Cardiac septum (tissue), 1 donor: ENCODE measurements at regions not wholly inside any gene's neighbourhood (a gene's known extent, or its start where the extent isn't known, plus 50 kb on each side); places are given as distances from the start of the nearest gene placed in this dataset.

Source experiments
- DNase-seq: peaks from one replicate; pipeline ENCODE4 v3.0.0-alpha.2; 2020; ENCODE audit warnings: low spot score
- intact Hi-C: fragments of 100-400 bp; cut with DNase I; formaldehyde crosslinking; loops from one replicate; pipeline ENCODE4 v1.14.0; 2022
- donor health status: DM: no; HTN: no; CAD: no.

DNA sequence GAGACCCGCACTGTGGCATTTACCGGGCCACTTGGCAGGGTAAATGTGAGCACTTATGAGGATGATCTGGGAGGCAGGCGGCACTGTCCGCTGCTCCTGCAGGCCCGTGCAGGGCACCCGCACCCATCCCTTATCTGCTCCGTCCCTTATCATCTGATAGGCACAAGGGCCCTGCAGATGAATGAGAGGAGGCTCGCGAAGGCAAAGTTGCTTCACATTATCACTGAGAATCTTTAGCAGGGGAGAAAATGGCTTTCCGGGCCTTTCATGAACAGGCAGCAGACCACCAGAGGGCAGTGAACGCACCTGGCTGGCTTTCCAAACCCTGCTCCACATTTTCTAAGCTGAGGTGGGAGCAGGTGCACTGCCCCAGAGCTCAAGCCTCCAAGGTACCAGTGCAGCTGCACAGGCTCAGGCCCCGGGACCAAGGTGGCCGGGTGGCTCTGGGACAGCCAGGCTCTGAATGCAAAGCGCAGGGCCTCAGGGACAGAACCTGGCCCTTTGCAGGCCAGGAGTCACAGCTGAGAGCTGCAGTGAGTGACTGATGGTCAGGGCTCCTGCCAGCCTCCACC is 165.6 kb downstream of the SHANK2 start:
- DNase-seq, result no peak
- intact Hi-C loops, result no loop called here

DNA sequence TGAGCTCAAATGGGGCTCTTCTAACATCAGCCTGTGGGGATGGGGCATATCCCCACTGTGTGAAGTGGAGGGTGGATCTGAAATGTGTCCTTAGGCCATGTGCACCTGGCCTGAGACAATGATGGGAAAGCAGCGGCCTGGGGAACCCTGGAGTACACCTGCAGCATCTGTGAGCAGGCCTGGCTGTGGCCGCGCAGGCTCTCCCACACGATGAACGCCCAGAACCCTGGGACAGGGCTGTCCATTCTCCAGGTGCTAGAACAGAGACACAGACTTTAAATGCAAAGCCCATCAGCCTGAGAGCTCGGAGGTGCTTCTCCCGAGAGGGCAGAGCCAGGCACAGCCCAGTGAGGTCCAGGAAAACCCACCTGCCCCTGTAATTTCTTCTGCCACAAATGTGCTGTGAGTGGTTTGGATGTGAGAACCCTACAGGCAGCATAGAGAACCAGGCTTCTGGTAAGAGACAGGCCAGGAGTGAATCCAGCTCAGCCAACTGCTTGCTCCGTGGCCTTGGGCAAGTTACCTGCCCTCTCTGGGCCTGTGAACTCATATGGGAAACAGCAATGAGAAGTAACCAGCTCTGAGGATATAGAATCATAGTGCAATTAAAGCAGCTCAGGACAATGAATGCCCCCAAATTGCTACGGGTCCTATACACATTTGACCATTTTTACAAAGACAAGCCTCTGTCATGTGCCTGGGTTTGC is 167.9 kb downstream of the SHANK2 start:
- intact Hi-C loops, result no loop called here
- no peak for DNase-seq

DNA sequence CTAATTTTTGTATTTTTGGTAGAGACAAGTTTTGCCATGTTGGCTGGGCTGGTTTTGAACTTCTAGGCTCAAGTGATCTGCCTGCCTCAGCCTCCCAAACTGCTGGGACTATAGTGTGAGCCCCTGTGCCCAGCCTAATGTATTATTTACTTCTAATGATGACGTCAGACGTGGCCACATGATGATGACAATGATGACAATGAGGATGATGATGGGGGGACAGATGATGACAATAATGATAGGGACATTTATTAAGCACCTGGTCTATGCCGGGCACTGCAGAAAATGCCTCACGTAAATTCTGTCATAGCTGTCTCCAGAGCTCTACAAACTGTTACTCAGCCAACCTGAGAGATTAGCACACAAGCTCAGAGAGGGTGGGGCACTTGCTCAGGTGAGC is 169.3 kb downstream of the SHANK2 start:
- intact Hi-C loops, result no loop called here
- DNase-seq, result no peak

DNA sequence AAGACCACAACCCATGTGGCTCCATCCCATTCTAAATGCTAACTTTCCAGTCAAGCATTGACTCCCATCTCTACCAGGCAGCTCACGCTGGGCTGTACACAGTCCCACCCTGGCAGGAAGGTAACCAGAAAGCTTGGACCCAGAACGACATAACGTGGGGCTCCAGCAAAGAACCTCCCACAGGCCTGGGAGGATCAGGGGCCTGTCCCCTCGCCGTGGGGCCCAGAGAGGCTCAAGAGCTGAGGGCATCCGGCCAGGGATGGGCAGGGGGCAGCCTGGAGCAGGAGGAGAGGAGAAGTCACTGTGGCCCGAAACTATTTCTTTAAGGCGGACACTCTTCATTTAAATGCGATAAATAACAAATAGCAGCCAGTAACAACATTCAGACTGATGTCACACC is 169.9 kb downstream of the SHANK2 start:
- intact Hi-C loops, result no loop called here
- DNase-seq, result no peak

DNA sequence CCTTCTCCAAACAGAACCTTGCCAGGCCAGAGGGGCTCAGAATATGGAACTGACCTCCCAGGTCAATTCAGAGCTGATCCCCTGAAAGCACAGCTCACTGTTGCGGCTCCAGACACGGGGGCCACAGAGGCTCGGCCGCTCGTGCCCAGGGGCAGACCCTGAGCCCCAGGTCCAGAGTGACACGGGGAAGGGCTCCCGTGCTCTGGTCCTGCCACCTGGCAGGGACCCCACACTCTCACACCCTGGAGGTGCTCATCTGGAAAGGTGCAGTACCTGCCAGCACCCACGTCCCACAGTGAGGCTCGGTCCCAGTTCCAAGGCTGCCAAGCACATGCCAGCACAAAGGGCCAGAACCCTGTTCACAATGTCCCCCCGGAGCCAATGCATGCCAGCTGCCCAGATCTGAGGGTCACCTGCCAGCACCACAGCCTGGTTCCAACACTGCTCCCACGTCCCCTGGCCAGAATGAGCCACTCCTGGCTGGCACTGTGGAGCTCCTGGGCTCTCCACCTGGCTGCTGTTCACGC is 170.6 kb downstream of the SHANK2 start:
- intact Hi-C loops, result no loop called here
- DNase-seq, result no peak

DNA sequence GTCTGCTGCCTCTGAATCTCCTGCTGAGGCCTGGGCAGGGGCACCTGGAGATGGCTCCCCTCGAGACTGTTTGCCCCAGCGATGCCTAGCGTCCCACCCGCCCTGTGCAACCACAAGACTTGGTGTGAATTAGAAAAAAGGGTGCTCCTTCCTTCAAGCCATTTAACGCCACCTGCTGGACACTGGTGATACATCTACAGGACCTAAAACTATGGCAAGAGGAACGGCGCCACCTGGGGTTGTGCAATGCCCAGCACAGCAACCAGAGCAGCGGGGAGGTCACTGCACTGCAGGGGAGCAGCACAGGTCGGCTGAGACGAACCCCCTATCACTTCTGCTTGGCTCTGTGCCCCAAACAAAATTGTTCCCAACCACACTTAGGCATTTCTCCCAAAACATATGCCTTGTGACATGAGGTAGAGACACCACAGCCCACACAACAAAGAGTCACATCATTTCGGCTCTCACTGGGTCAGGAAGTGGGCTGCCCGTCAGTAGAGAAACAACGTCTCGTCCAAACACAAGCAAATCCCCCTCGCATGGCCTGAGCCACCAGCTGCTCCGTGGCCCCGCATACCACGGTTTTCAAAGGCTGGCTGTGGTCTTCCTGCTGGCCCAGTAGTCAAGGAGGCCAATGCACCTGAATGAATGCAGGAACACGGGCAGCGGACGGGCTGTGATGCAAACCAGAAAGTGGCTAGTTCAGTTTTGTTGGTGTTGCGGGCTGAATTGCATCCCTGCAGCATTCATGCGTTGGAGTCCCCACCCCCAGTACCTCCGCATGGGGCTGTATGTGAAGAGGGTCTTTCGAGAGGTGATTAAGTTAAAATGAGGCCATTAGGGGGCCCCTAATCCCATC is 171.9 kb downstream of the SHANK2 start:
- DNase-seq, result no peak
- intact Hi-C loops, result no loop called here

DNA sequence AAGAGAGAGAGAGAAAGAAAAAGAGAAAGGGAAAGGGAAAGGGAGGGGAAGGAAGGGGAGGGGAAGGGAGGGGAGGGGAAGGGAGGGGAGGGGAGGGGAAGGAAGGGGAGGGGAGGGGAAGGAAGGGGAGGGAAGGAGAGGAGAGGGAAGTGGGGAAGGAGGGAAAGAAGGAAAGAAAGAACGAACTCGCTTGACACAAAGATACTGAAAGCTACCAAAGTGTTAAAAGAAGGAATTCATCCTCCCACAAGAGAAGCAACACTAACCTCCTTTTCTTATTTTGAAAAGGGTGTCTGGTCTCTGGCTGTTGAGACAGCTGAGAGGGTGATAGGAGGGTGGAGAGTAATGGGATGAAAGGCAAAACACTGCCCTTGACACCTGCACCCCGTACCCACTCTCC is 172.6 kb downstream of the SHANK2 start:
- DNase-seq, result no peak
- intact Hi-C loops, result no loop called here

DNA sequence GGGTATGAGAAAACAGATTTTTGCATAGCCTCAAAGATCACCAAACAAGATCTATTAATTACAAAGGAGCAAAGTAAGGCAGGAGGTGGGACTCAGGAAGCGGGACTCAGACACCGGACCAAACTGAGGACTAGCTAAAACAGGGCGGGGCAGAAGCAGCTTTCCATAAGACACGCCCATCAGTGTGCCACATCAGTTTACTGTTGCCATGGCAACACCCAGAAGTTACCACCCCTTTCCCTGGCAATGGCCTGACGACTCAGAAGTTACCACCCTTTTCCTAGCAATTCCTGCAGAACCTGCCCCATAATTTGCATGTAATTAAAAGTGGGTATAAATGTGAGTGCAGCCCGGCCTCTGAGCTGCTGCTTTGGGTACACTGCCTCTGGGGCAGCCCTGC is 173.9 kb downstream of the SHANK2 start:
- no peak for DNase-seq
- intact Hi-C loops, result no loop called here

DNA sequence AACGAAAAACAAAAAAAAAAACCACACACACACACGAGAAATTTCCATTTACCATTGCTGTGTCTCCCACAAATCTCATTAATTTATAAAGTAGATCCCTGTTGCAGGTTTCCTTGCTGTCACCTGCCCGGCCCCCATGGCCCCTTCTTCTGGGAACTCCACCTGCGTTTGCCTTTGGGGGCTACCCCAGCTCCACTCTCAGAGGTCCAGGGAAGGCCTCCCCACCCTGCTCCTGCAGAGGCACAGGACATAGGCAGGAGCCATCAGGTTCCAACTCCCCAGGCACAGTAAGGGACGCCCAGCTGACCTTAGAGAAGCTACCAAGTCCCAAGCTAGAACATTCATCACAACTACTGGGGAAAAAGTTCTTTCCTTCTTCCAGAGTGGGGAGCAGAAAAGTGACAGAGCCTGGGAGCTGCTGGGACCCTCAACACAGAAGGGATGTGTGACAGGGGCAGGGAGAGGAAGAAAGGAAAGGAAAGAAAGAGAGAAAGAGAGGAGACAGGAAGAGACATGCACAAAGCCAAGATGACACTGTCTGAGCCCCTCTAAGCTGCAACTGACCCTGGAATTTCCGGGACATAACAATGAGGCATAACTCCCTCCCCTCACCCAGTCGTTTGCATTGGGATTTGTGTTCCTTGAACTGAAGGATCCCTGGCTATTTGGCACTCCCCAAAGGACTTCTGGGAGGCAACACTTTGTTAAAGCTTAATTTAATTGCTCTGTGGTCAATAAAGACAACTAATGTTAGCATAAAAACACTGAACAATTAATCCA is 175.7 kb downstream of the SHANK2 start:
- intact Hi-C loops, result no loop called here
- DNase-seq, result no peak

DNA sequence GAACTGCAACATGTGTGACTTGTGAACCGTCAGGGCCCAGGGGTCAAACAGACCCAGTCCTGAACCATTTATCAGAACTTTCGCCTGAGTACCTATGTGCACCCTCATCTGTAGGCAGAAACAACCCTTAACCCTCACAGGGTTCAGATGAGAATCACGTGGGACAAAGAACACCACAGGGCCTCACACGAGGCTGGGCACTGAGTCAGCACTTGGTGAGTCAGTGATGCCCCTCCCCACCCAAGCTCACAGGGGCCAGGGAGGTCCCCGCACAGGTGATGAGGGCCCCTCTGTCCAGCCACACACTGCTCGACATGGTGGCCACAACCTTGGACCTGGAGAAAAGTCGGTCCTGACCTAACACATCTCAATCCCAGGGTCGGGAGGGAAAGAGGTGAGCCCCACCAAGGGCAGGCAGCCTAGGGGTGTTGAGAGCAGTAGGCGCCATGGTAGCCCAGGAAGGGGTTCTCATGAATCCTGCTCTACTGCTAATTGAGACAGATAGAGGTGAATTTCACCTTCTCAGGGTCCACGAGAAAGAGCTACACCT is 176.4 kb downstream of the SHANK2 start:
- no peak for DNase-seq
- intact Hi-C loops, result no loop called here

DNA sequence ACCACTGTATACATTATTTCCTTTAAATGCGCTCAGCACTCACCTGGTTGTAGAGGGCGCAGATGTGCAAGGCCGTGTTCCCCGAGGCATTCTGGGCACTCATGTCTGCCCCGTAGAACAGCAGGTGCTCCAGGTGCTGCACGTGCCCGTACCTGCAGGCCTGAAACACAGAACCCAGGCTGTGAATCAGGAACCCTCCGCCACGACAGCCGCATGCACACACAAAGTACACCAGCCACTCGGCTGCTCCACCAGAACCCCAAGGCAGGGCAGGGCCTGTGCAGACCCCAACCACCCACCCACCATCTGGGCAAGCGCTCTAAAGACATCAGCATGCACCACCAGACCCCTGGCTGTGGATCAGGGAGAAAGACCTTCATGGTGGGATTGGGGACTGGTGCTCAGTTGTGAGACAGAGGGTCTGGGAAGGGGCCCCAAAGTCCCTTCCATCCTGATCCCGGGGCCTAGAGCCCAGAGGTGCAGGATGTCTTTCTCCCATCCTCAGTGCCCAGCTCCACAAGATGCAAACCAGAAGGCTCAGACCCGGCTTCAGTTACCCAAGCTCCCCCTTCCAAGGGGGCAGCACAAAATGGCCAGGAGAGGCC is 177.2 kb downstream of the SHANK2 start:
- intact Hi-C loops, result no loop called here
- DNase-seq, result no peak

DNA sequence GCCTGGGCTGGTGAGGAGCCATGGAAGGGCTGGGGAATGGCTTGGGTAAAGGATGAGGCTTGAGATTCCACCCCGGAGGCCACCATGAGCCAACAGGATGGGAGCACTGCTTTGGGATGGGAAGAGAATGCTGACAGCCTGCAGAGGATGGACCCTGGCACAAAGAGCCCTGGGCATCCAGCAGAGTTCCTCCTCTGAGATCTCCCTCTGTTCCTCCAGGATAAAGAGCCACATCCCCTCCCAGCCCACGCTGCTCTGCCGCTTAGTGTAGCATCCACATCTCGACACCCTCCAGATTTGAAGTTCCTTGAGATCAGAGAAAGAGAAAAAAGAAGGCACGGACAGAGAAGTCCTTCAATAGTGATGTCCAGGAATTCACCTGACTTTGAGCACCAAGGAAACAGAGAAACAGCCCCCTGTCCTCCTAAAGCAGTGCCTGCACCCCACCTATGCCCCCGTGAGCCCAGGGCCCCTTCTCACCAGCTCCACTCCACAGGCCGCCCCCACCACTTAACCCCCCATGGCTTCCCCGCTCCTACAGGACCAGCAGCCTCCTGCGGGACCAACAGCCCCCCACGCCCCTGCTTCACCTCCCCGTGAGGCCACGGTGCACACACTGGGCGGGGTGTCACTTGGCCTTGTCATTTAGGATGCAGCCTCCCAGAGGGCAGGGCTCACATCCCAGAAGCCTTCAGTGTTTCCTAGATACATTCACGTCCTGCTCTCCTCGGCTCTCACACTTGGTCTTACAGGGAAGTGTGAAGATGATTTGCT is 180.5 kb downstream of the SHANK2 start:
- intact Hi-C loops, result no loop called here
- DNase-seq, result no peak

DNA sequence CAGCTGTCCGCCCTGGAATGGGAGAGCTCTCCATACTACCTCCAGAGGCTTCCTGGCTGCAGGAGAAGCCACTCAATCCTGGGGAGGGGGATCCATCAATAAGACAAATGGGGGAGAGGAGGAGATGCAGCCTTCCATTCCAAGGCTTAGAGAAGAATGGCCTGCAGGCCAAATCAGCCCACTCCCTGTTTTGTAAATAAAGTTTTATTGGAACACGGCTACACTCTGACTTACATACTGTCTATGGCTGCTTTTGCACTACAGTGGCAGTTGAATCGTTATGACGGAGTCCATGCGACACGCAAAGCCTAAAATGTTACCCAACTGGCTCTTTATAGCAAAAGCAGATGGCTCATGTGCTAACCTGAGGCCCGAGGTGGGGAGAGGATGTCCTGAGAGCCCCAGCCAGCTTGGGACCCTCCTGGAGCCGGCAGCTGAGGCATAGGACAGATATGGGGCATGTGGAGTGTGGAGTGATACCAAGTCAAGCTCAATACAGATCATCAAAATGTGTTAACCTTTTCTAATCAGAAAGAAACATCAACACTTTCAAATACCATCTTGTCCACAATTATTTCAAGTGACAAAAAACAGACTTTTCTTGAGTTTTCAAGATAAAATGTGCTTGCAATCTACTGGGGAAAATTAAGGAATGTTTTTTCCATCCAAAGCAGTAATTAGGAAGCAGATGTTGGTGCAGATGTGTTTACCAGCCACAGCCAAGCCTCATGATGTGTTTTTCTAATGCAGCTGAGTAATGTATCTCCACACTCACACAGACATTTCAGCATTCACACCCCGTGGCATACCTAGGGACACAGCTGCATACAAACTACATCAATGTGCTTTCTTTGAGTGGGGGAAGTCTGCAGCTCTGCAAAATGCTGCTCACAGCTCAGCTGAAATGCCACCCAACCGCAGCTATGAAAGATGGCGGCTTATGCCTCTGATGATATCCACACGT is 181.6 kb downstream of the SHANK2 start:
- no peak for DNase-seq
- intact Hi-C loops, result no loop called here

DNA sequence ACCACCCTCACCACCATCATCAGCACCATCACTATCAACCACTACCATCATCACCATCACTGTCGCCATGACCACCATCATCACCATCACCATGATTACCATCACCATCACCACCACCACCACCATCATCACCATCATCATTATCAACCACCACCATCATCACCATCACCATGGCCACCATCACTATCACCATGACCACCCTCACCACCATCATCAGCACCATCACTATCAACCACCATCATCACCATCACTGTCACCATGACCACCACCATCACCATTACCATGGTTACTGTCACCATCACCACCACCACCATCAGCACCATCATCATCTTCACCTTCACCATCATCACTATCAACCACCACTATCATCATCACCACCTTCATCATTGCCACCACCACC is 183.4 kb downstream of the SHANK2 start:
- intact Hi-C loops, result no loop called here

DNA sequence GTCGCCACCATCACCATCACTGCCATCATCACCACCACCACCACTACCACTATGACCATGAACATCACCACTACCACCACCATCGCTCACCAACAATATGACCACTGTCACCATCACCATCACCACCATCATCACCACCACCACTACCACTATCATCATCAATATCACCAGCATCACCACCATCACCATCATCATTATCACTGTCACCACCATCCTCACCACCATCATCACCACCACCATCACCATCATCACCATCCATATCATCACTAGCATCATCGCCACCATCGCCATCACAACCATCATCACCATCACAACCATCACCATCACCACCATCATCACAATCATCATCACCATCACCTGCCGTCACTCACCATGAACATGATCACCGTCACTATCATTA is 184.6 kb downstream of the SHANK2 start:
- intact Hi-C loops, result no loop called here
- no peak for DNase-seq

More for the DNA sequence above, 183.4 kb downstream of the SHANK2 start:
- DNase-seq, result no peak

DNA sequence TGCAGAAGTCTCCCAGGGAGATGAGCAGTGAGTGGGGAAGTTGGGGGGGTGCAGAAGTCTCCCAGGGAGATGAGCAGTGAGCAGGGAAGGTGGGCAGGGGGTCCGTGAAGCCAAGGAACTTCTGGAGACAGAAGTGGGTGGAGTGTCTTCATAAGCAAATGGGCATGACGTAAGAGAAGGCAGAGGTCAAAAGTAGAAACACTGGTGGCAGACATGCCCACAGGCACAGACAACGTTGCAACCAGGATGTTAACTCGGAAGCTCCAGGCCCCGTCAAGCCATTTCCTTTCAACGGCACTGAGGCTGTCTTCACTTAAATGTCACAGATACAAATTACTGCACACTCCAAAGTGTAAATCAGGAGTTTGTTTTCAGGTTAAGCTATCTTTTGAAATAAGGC is 186.1 kb downstream of the SHANK2 start:
- DNase-seq, result no peak
- intact Hi-C loops, result no loop called here

DNA sequence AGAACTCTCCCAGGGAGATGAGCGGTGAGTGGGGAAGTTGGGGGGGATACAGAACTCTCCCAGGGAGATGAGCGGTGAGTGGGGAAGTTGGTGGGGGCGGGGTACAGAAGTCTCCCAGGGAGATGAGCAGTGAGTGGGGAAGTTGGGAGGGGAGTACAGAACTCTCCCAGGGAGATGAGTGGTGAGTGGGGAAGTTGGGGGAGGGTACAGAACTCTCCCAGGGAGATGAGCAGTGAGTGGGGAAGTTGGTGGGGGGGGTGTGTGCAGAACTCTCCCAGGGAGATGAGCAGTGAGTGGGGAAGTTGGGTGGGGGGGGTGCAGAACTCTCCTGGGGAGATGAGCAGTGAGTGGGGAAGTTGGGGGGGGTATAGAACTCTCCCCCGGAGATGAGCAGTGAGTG is 186.5 kb downstream of the SHANK2 start:
- DNase-seq, result no peak
- intact Hi-C loops, result no loop called here
